HG03442 (cell line): ENCODE measurements at regions not wholly inside any gene's neighbourhood (a gene's known extent, or its start where the extent isn't known, plus 50 kb on each side); places are given as distances from the start of the nearest gene placed in this dataset.

Experiments used
- ATAC-seq: cut with Tn5 transposase; IDR thresholded peaks from one replicate; pipeline ENCODE4 v1.9.1; 2021; ENCODE audit warnings: mild to moderate bottlenecking, moderate library complexity; ENCODE audit not compliant: unreplicated experiment

- no peak for ATAC-seq
These were observed 458.0 kb upstream of the ASIC2 start for GRCh38 chr17:33750943-33751701.

- ATAC-seq: no peak
These were observed 458.6 kb upstream of the ASIC2 start for GRCh38 chr17:33751702-33752065.

- ATAC-seq: no peak
These were observed 460.4 kb upstream of the ASIC2 start for GRCh38 chr17:33753452-33753851.

- no peak for ATAC-seq
These were observed 462.9 kb upstream of the ASIC2 start for GRCh38 chr17:33756021-33756420.

- ATAC-seq: no peak
These were observed 472.8 kb upstream of the ASIC2 start for GRCh38 chr17:33765871-33766270.

- ATAC-seq: no peak
These were observed 473.6 kb upstream of the ASIC2 start for GRCh38 chr17:33766721-33767120.

GRCh38 chr17:33769066-33769465 lies 476.0 kb upstream of the ASIC2 start:
- ATAC-seq: no peak

- ATAC-seq: no peak
These were observed 478.8 kb upstream of the CCL2 start for GRCh38 chr17:33776304-33776703.

- ATAC-seq: no peak
These were observed 478.2 kb upstream of the CCL2 start for GRCh38 chr17:33776903-33777302.

- no peak for ATAC-seq
These were observed 477.4 kb upstream of the CCL2 start for GRCh38 chr17:33777674-33778073.

GRCh38 chr17:33778505-33779233 lies 476.4 kb upstream of the CCL2 start:
- ATAC-seq: no peak

GRCh38 chr17:33779234-33779591 lies 475.9 kb upstream of the CCL2 start:
- ATAC-seq: no peak

- ATAC-seq: no peak
These were observed 469.8 kb upstream of the CCL2 start for GRCh38 chr17:33785281-33785680.

GRCh38 chr17:33786478-33786877 lies 468.6 kb upstream of the CCL2 start:
- no peak for ATAC-seq

GRCh38 chr17:33789658-33790057 lies 465.4 kb upstream of the CCL2 start:
- ATAC-seq: no peak

- ATAC-seq: no peak
These were observed 457.9 kb upstream of the CCL2 start for GRCh38 chr17:33797181-33797580.

GRCh38 chr17:33798308-33798707 lies 456.8 kb upstream of the CCL2 start:
- no peak for ATAC-seq

- no peak for ATAC-seq
These were observed 452.5 kb upstream of the CCL2 start for GRCh38 chr17:33802349-33803198.

- no peak for ATAC-seq
These were observed 451.8 kb upstream of the CCL2 start for GRCh38 chr17:33803199-33803685.

GRCh38 chr17:33803686-33804085 lies 451.4 kb upstream of the CCL2 start:
- ATAC-seq: no peak

GRCh38 chr17:33804401-33804800 lies 450.7 kb upstream of the CCL2 start:
- ATAC-seq: no peak

GRCh38 chr17:33806631-33807030 lies 448.5 kb upstream of the CCL2 start:
- ATAC-seq: no peak
